ENCODE measurements at regions not wholly inside any gene's neighbourhood (a gene's known extent, or its start where the extent isn't known, plus 50 kb on each side); places are given as distances from the start of the nearest gene placed in this dataset.

DNA sequence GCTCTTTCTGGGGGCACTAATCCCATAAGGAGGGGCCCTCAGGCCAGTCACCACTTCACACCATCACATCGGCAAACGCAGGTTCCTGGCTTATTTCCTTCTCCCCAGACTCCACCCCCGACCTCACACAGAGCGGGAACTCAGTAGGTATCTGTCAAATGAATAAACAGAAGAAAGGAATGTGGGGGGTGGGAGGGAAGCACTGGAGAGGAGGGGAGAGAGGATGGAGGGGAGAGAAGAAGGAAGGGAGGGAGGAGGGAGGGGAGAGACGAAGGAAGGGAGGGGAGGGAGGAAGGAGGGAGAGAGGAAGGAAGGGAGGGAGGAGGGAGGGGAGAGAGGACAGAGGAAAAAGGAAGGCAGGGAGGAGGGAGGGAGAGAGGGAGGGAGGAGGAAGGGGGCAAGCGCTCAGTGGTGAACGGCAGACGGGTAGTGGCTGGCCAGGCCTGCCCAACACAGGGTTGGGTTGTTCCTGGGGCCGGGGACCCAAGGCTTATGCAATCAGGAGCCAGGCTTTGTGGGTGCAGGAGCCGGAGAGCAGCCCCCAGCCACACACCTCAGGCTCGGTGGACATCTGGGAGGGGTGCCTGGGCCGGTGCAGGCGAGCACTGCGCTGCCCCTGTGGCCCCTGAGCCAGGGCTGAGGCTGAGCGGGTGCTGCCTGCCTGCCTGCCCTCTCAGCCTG is 52.6 kb upstream of the FBRSL1 start:
- no peaks in the 10 kb centered on the region for H3K9me3 ChIP-seq (ENCODE audit: low read depth)
- Mint-ChIP-seq H3K9me3 (peaks cover 19% of the 10 kb centered on the region), H3K27me3 (ENCODE audit: insufficient read depth, low read depth) (peaks cover 26% of the 10 kb centered on the region), H3K4me1 (peaks cover 23% of the 10 kb centered on the region), H3K4me3 (no peak overlapping the region), H3K27ac (no peak overlapping the region), H3K36me3 (no peaks in the 10 kb centered on the region)
- no peak overlapping the region for H3K9ac ChIP-seq
- H3F3A ChIP-seq (ENCODE audit: low read depth) = peaks cover 5% of the 10 kb centered on the region
- H3K27ac ChIP-seq = no peak overlapping the region
- peaks cover 11% of the 10 kb centered on the region for H3K4me1 ChIP-seq
- H3K27me3 ChIP-seq = peaks cover 53% of the 10 kb centered on the region
- DNase-seq (ENCODE audit: low spot score) = peak; percentile 72
- H4K20me1 ChIP-seq (ENCODE audit: low read depth) = no peaks in the 10 kb centered on the region
- no peak for TF ChIP-seq EZH2 (IDR thresholded peaks at IDR 0.05)
- TF ChIP-seq, protein P1, sequence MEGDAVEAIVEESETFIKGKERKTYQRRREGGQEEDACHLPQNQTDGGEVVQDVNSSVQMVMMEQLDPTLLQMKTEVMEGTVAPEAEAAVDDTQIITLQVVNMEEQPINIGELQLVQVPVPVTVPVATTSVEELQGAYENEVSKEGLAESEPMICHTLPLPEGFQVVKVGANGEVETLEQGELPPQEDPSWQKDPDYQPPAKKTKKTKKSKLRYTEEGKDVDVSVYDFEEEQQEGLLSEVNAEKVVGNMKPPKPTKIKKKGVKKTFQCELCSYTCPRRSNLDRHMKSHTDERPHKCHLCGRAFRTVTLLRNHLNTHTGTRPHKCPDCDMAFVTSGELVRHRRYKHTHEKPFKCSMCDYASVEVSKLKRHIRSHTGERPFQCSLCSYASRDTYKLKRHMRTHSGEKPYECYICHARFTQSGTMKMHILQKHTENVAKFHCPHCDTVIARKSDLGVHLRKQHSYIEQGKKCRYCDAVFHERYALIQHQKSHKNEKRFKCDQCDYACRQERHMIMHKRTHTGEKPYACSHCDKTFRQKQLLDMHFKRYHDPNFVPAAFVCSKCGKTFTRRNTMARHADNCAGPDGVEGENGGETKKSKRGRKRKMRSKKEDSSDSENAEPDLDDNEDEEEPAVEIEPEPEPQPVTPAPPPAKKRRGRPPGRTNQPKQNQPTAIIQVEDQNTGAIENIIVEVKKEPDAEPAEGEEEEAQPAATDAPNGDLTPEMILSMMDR (IDR thresholded peaks at IDR 0.05) = no peak
- TF ChIP-seq EZH2phosphoT487 (IDR thresholded peaks at IDR 0.05) = no peak
- H3K4me2 ChIP-seq = peak overlapping the region; percentile 42
- H3K36me3 ChIP-seq = no peaks in the 10 kb centered on the region
- no peak overlapping the region for H2AFZ ChIP-seq (replicated peaks)
- H3K79me2 ChIP-seq (ENCODE audit: low read depth) = no peaks in the 10 kb centered on the region
- H3K4me3 ChIP-seq = no peak overlapping the region

DNA sequence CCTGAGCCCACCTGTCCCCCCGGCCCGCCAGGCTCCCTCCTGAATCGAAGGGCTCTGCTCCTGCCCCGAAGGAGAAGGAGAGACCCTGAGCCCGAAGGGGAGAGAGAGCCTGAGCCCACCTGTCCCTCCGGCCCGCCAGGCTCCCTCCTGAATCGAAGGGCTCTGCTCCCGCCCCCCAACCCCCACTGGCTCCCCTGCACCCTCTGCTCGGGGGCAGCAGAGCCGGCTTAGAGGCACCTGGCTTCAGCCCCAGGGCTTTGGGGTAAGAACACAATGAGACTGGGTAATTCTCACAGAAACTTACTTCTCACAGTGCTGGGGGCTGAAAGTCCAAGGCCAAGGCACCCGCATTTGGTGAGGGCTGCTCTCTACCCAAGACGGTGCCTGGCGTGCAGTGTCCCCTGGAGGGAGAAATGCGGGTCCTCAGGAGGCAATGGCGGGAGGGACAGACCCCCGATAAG is 53.1 kb upstream of the FBRSL1 start:
- H2AFZ ChIP-seq (replicated peaks) = no peak overlapping the region
- Mint-ChIP-seq H3K36me3 (no peaks in the 10 kb centered on the region), H3K27ac (no peak overlapping the region), H3K4me3 (no peak overlapping the region), H3K27me3 (ENCODE audit: insufficient read depth, low read depth) (peaks cover 29% of the 10 kb centered on the region), H3K4me1 (peaks cover 27% of the 10 kb centered on the region), H3K9me3 (peaks cover 16% of the 10 kb centered on the region)
- H3K9me3 ChIP-seq (ENCODE audit: low read depth) = no peaks in the 10 kb centered on the region
- peaks cover 52% of the 10 kb centered on the region for H3K27me3 ChIP-seq
- DNase-seq (ENCODE audit: low spot score) = no peak
- peaks cover 5% of the 10 kb centered on the region for H3F3A ChIP-seq (ENCODE audit: low read depth)
- no peak overlapping the region for H3K4me3 ChIP-seq
- no peak overlapping the region for H3K27ac ChIP-seq
- H3K4me1 ChIP-seq = peaks cover 12% of the 10 kb centered on the region
- no peak overlapping the region for H3K9ac ChIP-seq
- H3K79me2 ChIP-seq (ENCODE audit: low read depth) = no peaks in the 10 kb centered on the region
- H3K36me3 ChIP-seq = no peaks in the 10 kb centered on the region
- H3K4me2 ChIP-seq = peak overlapping the region; percentile 32
- no peaks in the 10 kb centered on the region for H4K20me1 ChIP-seq (ENCODE audit: low read depth)
- TF ChIP-seq, protein P1 (IDR thresholded peaks at IDR 0.05) = no peak
- no peak for TF ChIP-seq EZH2phosphoT487 (IDR thresholded peaks at IDR 0.05)

DNA sequence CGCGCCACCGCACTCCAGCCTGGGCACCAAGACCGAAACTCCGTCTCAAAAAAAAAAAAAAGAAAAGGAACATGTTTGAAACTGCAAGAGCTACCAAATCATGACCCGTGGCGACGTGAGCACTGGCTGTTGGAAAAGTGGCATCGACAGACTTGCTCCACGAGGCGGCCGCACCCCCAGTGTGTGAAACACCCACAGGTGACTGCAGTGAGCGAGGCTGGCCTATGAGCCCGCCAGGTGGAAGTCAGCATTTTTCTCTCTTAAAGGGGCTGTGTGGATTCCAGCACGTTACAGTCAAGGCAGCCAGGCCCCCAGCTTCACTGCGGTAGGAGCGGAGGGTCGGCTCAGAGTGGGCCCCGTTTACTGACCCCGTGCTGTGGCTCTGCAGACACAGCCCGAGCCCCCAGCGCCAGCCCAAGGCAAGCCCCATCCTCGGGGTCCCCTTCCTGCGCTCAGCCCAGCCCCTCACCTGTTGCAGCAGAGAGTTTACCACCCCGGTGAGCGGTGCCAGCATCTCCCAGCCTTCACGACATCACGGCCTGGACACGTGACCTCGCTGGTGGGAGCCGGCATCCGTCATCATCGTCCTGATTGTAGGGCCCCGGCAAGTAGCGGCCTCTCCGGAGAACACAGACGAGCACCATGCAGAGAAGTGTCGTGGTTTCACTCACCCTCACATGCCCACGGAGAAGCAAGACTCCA is 54.3 kb upstream of the FBRSL1 start:
- Histone ChIP-seq H3K9me3 (ENCODE audit: low read depth) (no peaks in the 10 kb centered on the region), H4K20me1 (ENCODE audit: low read depth) (no peaks in the 10 kb centered on the region), H3K36me3 (no peaks in the 10 kb centered on the region), H2AFZ (replicated peaks) (no peak overlapping the region), H3K4me1 (peaks cover 24% of the 10 kb centered on the region), H3K27ac (no peak overlapping the region), H3K27me3 (peaks cover 53% of the 10 kb centered on the region), H3K4me2 (no peak overlapping the region), H3K79me2 (ENCODE audit: low read depth) (no peaks in the 10 kb centered on the region), H3K9ac (no peak overlapping the region), H3K4me3 (no peak overlapping the region), H3F3A (ENCODE audit: low read depth) (peaks cover 12% of the 10 kb centered on the region)
- H3K4me1 Mint-ChIP-seq = peaks cover 29% of the 10 kb centered on the region
- H3K27ac Mint-ChIP-seq = no peak overlapping the region
- H3K27me3 Mint-ChIP-seq (ENCODE audit: insufficient read depth, low read depth) = peaks cover 25% of the 10 kb centered on the region
- no peak for TF ChIP-seq EZH2phosphoT487 (IDR thresholded peaks at IDR 0.05)
- no peak for TF ChIP-seq EZH2 (IDR thresholded peaks at IDR 0.05)
- TF ChIP-seq, protein P1 (IDR thresholded peaks at IDR 0.05) = no peak
- H3K36me3 Mint-ChIP-seq = no peaks in the 10 kb centered on the region
- peak overlapping the region; percentile 38 for H3K4me3 Mint-ChIP-seq
- DNase-seq (ENCODE audit: low spot score) = no peak
- H3K9me3 Mint-ChIP-seq = peaks cover 16% of the 10 kb centered on the region
